ENCODE measurements at regions not wholly inside any gene's neighbourhood (a gene's known extent, or its start where the extent isn't known, plus 50 kb on each side); places are given as distances from the start of the nearest gene placed in this dataset.
"Not testable (repeated sequence)": the region's sequence is repeated elsewhere in the genome, so short reads cannot be mapped to it uniquely, and the experiment has no call there.

DNA sequence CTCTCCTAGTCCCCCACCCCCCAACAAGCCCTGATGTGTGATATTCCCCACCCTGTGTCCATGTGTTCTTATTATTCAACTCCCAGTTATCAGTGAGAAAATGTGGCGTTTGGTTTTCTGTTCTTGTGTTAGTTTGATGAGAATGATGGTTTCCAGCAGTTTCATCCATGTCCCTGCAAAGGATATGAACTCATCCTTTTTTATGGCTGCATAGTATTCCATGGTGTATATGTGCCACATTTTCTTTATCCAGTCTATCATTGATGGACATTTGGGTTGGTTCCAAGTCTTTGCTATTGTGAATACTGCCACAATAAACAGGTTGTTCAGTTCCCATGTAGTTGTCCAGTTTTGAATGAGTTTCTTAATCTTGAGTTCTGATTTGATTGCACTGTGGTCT is 1006.1 kb upstream of the MIR17HG start:
- TF ChIP-seq EZH2 (IDR thresholded peaks at IDR 0.05; ENCODE audit: low read depth), result not testable (repeated sequence)
- TF ChIP-seq, protein P1, sequence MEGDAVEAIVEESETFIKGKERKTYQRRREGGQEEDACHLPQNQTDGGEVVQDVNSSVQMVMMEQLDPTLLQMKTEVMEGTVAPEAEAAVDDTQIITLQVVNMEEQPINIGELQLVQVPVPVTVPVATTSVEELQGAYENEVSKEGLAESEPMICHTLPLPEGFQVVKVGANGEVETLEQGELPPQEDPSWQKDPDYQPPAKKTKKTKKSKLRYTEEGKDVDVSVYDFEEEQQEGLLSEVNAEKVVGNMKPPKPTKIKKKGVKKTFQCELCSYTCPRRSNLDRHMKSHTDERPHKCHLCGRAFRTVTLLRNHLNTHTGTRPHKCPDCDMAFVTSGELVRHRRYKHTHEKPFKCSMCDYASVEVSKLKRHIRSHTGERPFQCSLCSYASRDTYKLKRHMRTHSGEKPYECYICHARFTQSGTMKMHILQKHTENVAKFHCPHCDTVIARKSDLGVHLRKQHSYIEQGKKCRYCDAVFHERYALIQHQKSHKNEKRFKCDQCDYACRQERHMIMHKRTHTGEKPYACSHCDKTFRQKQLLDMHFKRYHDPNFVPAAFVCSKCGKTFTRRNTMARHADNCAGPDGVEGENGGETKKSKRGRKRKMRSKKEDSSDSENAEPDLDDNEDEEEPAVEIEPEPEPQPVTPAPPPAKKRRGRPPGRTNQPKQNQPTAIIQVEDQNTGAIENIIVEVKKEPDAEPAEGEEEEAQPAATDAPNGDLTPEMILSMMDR (conservative IDR thresholded peaks at IDR 0.05), result not testable (repeated sequence)
